Left renal pelvis (tissue), 4 donors: ENCODE measurements at regions not wholly inside any gene's neighbourhood (a gene's known extent, or its start where the extent isn't known, plus 50 kb on each side); places are given as distances from the start of the nearest gene placed in this dataset.
"Not testable (repeated sequence)": the region's sequence is repeated elsewhere in the genome, so short reads cannot be mapped to it uniquely, and the experiment has no call there.

Experiments
- DNase-seq, 4 donors: peaks; one replicate each; pipeline ENCODE4 v3.0.0-alpha.2; 2013; ENCODE audit warnings: low read depth in 4 of 4, low spot score in 3 of 4

- no peak for DNase-seq
These were observed 505.9 kb upstream of the CCNG1 start for GRCh38 chr5:162931501-162931900.

GRCh38 chr5:162939991-162940390, 497.4 kb upstream of the CCNG1 start:
- DNase-seq = peak; percentile 5 to 39 (median 16)

GRCh38 chr5:162948677-162949076, 488.7 kb upstream of the CCNG1 start:
- DNase-seq = no peak

- DNase-seq = no peak
These were observed 480.8 kb upstream of the CCNG1 start for GRCh38 chr5:162956570-162956969.

GRCh38 chr5:162964144-162964543, 473.3 kb upstream of the CCNG1 start:
- DNase-seq = not testable (repeated sequence)

- DNase-seq = no peak
These were observed 447.3 kb upstream of the CCNG1 start for GRCh38 chr5:162990063-162990462.

- no peak for DNase-seq
These were observed 446.4 kb upstream of the CCNG1 start for GRCh38 chr5:162990856-162991497.

GRCh38 chr5:162995568-162995967, 441.8 kb upstream of the CCNG1 start:
- no peak for DNase-seq

- no peak for DNase-seq
These were observed 441.3 kb upstream of the CCNG1 start for GRCh38 chr5:162996053-162996452.

- DNase-seq = no peak
These were observed 431.4 kb upstream of the CCNG1 start for GRCh38 chr5:163005949-163006348.

GRCh38 chr5:163022582-163023128, 414.7 kb upstream of the CCNG1 start:
- DNase-seq = no peak

GRCh38 chr5:163023846-163024245, 413.5 kb upstream of the CCNG1 start:
- DNase-seq = peak in 3 of 4 donors; percentile 2 to 14 (median 5)

- DNase-seq = no peak
These were observed 412.5 kb upstream of the CCNG1 start for GRCh38 chr5:163024936-163025335.

GRCh38 chr5:163033656-163034055, 403.7 kb upstream of the CCNG1 start:
- no peak for DNase-seq

- no peak for DNase-seq
These were observed 396.1 kb upstream of the CCNG1 start for GRCh38 chr5:163041254-163041653.

GRCh38 chr5:163079618-163080017, 357.8 kb upstream of the CCNG1 start:
- DNase-seq = no peak

- DNase-seq = no peak
These were observed 348.2 kb upstream of the CCNG1 start for GRCh38 chr5:163089230-163089629.

- DNase-seq = no peak
These were observed 347.5 kb upstream of the CCNG1 start for GRCh38 chr5:163089926-163090325.

- no peak for DNase-seq
These were observed 342.8 kb upstream of the CCNG1 start for GRCh38 chr5:163094492-163095180.

- no peak for DNase-seq
These were observed 332.9 kb upstream of the CCNG1 start for GRCh38 chr5:163104464-163104863.

GRCh38 chr5:163105456-163105855, 331.9 kb upstream of the CCNG1 start:
- no peak for DNase-seq

- DNase-seq = no peak
These were observed 331.3 kb upstream of the CCNG1 start for GRCh38 chr5:163106098-163106497.
